Effector CD4-positive, alpha-beta T cell (primary cell): ENCODE measurements at regions not wholly inside any gene's neighbourhood (a gene's known extent, or its start where the extent isn't known, plus 50 kb on each side); places are given as distances from the start of the nearest gene placed in this dataset.

Source experiments
- DNase-seq: peaks from one replicate; pipeline ENCODE4 v3.0.0-alpha.2; 2020

DNA sequence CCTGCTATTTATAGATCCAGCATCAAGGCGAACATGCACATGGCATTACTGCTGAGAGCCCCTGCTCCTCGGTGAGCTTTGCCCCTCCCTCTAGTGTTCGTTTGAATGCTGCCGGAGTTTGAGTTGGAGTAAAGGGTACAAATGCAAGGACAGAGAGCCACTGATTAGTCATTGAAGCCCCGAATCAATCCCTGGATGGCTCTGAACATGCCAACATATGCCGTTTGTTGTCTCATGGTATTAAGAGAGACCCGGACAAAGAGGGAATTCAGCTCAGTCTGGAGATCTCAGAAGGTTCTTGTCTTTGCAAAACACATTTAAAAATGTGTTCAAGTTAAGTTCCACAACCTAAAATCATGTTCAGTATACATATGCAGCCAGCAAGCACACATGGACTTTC lies 789.2 kb upstream of the NR2F2 start:
- no peak for DNase-seq

- no peak for DNase-seq
These were observed 781.2 kb upstream of the NR2F2 start for GRCh38 chr15:95549168-95549738.

- no peak for DNase-seq
These were observed 779.8 kb upstream of the NR2F2 start for GRCh38 chr15:95550702-95551101.

- no peak for DNase-seq
These were observed 774.3 kb upstream of the NR2F2 start for GRCh38 chr15:95556225-95556624.

GRCh38 chr15:95556866-95557225 lies 773.7 kb upstream of the NR2F2 start:
- no peak for DNase-seq

GRCh38 chr15:95557226-95558046 lies 773.1 kb upstream of the NR2F2 start:
- DNase-seq = no peak

DNA sequence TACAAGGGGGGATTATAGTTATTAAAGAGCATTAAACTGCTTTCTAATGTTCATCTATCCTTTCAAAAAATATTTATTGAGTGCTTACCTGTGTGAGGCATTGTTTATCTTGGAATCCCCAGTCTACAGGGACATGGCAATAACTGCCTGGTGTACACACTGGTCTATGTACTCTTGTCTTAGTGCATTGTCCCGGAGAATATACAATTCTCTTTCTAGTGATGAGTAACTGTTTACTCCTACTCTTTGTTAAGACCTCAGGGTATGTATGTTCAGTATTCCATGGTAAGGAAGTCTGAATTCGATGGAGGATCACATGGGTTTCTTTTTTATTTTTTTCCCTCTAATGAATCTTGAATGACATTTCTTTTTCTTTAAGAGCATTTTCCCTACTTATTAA lies 772.4 kb upstream of the NR2F2 start:
- no peak for DNase-seq

DNA sequence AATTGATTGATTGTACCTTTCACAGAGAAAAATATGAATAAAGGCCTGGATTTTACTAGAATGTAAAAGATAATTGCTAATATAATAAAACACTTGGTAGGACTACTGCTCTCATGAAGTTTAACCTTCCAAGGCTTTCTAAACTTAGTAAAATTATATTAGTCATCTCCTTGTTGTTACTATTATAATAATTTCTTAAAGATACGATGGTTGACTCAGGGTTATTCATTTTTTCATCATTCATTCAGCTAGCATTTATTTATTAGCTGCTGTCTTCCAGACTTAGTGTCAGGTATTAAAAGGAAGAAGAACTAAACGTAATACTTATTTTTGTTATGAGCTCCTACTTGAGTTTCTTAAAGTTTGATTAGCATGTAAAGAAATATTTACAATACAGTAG lies 771.6 kb upstream of the NR2F2 start:
- no peak for DNase-seq

DNA sequence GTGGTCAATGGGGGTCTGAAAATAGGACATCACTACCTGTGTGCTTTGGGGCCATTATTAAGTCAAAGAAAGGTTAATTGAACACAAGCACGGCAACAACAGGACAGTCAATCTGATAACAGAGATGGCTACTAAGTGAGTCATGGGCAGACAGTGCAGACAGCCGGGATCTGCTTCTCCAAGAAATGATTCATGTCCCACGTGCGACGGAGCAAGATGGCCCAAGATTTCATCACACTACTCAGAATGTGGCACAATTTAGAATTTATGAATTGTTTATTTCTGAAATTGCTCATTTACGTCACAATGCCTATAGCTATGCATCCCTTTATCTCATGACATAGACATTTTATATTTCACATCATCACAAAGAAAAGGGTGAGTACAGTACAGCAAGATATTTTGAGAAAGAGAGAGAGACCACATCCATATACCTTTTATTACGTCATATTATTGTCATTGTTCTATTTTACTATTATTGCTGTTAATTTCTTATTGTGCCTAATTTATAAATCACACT lies 770.6 kb upstream of the NR2F2 start:
- no peak for DNase-seq

DNA sequence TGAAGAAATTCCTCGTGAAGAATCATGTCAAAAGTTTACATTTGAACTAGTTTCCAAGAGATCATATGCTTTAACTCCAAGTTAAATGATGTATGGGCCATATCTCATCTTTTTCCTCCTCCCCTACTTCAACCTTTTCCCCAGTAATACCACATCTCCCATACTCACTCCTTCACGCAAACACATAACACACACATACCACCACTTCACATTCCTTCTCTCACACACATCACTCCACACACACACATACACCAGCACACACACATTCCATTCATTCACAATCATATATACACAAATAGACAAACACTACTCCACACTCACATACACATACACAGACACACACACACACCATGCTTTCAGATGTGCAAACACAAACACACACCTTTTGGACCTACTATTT lies 769.0 kb upstream of the NR2F2 start:
- no peak for DNase-seq

GRCh38 chr15:95563634-95564033 lies 766.9 kb upstream of the NR2F2 start:
- DNase-seq = no peak

GRCh38 chr15:95565016-95565600 lies 765.4 kb upstream of the NR2F2 start:
- no peak for DNase-seq

- DNase-seq = no peak
These were observed 764.8 kb upstream of the NR2F2 start for GRCh38 chr15:95565690-95566089.

- no peak for DNase-seq
These were observed 762.8 kb upstream of the NR2F2 start for GRCh38 chr15:95567686-95568085.

GRCh38 chr15:95574053-95574452 lies 756.4 kb upstream of the NR2F2 start:
- no peak for DNase-seq

GRCh38 chr15:95577927-95578326 lies 752.6 kb upstream of the NR2F2 start:
- no peak for DNase-seq

DNA sequence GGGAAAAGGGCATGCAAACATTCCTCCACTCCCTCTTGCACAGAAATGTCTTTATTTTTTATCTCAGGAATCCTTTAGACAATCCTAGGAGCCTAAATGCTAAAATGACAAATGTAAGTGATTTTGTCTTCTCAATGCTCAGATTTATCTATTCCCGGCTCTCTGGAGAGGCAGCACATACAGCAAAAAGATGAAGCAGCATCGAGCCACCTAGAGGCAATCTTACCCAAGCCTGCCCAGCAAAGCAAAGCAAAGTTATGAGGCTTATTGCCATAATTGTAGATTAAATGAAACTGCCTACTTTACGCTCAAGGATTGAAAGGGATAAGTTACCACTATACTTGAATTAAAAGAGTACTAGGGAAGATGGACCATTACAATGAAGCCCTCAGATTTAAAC lies 750.4 kb upstream of the NR2F2 start:
- DNase-seq = no peak

- no peak for DNase-seq
These were observed 748.9 kb upstream of the NR2F2 start for GRCh38 chr15:95581595-95581994.

- DNase-seq = no peak
These were observed 746.4 kb upstream of the NR2F2 start for GRCh38 chr15:95584088-95584487.

- DNase-seq = no peak
These were observed 742.4 kb upstream of the NR2F2 start for GRCh38 chr15:95588056-95588455.

DNA sequence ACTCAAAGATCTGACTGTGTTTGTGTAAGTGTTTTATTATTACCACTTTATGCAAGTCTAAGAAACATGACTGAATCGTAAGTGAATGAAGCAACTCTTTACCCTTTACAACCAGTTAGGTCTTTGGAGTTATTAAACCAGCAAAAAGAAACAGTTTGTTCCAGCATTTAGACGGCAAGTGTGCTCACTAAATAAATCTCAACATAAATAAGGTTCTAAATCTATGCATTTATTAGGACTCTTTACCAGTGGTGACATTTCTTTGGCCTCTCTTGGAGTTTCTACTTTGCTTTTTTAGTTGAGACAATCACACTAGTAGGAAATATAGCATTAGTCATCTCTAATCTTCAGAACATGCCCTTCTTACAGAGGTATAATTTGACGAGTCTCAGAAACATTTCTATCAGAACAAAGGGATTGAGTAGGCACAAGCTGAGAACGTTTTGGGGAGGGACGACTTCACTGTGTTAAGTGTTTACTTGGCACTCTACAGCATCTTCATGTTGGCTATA lies 739.9 kb upstream of the NR2F2 start:
- DNase-seq = no peak

GRCh38 chr15:95591270-95591669 lies 739.2 kb upstream of the NR2F2 start:
- no peak for DNase-seq

GRCh38 chr15:95591886-95592285 lies 738.6 kb upstream of the NR2F2 start:
- DNase-seq = no peak

DNA sequence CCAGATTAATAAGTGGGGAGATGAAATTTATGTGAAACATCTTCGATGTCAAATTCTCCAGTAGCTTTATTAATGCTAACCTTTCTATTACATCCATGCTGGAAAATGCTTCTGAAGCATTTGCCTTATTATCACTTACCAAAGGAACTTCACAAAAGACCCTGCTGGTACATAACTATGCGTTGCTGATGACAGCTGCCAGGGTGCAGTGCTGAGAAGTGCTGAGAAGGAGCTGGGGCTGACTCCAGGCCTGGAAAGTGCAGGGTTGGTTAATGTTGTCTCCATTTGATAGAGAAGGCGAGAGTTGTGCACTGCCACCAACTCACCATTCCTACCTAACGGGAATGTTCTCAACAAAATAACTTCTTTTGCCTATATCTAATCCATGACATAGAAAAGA lies 736.0 kb upstream of the NR2F2 start:
- no peak for DNase-seq
